Stimulated activated CD8-positive, alpha-beta memory T cell treated with anti-CD3 and anti-CD28 coated beads, Interleukin-15, amount 100 ng/mL, for 1 hour (primary cell): ENCODE measurements at regions not wholly inside any gene's neighbourhood (a gene's known extent, or its start where the extent isn't known, plus 50 kb on each side); places are given as distances from the start of the nearest gene placed in this dataset.

Source experiments
- DNase-seq: peaks from one replicate; pipeline ENCODE4 v3.0.0-alpha.2; 2020; ENCODE audit warnings: low read depth

DNA sequence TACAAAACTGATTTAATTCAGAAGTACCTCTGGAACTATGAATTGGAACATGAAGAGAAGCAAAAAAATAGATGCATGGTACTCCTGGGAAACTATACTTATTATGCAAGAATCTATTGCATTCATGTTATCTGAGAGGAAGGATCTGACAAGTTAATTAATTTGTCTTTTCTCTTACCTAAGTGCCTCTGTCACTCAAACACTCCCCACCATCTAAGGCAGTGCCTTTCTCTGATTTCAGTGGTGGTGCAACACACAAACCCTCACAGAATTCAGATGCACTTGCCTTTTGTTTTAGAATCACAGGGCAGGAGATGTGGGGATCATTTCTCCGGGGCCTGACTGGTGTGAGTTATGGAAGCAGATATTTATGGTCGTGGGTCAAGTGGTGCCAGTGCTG is 52.5 kb upstream of the C9orf72 start:
- DNase-seq: no peak

DNA sequence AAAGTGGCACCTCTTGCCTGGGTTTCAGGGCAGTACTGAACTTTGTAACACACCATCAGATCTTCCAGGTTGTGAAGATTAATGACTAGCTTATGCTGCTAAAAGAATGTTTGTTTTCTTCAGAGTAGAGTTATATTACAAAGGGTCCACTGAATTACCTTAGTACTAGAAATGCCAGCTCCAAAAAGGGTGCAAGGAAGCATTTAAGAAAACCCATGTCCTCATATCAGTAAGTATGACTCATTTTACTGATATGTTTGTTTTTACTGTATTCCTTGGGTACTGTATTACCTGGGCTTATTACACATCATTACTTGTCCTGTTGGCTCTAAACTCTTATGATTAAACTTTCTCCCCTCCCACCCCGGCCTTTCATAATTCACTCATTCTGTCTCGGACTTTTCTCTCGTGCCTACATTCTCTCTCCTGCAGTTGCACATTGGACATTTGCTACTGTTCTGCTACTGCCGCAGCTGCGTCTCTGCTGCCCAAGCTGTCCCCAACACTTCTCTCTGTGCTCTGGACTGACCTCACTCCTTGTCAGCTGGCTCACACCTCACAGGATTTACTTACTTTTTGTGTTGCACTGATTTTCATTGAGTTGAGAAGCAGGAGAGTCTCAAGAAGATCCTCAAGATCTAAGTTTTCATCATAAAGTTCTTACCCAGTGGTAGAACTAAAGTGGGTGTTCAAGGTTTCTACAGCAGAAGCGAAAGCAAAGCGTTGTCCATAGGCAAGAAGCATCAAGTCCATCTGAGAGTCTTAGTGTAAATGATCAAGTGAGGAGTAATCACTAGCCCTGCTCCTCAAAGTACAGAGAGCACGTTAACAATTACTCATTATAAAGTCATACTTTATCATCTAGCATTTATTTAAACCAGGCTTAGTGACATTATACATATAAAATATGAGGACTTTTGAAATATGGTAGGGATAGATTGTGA is 53.2 kb upstream of the C9orf72 start:
- DNase-seq: no peak

DNA sequence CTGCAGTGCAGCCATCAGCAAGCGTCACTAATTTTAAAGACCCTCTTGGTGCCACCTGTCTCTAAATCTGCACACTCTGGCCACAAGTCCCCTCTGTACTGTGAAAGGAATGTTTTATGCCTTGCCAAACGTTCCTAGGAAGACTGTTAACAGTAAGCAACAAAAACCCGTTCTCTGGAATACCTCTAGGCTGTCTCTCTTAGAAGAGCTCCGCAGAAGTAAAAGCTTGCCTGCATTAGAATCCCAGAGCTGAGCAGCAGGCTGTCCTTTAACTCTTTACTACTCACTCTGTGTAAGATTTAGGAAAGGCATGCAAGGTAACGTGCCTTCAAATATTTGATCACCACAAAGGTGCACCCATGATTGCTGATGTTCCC is 53.9 kb upstream of the C9orf72 start:
- DNase-seq: no peak

GRCh38 chr9:27628311-27628710 is 55.0 kb upstream of the C9orf72 start:
- no peak for DNase-seq

DNA sequence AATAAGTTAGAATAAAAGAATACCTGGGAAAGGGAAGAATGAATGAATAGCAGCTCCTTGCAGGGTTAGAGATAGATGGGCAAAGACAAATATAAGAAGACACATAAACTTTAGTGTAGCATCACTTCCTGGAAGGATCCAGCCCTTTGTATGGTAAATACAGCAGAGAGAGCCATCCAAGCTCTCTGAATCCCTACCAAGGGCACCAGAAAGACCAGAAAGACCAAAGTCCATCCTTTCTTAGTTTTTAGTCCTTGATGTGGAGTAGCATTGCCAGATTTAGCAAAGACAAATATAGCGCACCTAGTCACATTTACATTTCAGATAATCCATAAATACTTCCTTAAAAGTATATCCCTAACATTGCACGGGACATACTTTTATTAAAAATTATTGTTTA is 56.1 kb upstream of the C9orf72 start:
- DNase-seq: no peak

GRCh38 chr9:27632254-27632653 is 59.0 kb upstream of the C9orf72 start:
- DNase-seq: no peak

DNA sequence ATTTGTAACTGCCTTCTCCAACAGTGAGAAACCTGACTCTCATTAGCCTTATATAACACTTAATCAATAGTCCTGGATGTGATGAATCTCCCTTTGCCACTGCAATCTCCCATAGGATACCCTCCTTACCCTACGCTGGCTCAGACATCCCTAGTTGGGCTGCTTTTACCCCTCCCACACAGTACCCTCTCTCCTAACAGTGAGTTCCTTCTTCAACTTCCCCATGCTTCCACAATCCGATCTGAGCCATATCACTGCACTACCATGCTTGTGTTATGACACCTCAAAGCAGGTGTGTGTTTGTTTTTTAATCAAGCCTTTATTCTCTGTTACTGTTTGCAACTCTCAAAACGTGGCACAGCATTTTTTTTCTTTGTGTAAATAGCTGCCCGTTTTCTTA is 60.5 kb upstream of the C9orf72 start:
- no peak for DNase-seq

DNA sequence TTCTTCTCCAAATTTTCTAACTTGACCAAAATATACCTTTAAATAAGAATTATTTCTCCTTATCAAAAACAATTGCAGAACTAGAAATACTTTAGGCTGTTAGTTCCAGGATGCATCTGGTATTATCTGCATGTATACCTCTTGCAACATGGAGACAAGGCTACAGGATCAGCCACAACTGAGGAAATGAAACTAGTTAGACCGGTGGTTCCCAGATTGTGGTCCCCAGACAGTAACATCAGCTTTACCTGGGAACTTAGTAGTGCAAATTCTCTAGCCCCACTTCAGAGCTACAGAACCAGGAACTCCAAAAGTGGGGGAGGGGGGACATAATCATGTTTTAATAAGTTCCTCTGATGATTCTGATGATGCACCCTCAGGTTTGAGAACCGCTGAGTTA is 61.6 kb upstream of the C9orf72 start:
- DNase-seq: no peak

- no peak for DNase-seq
Observed at GRCh38 chr9:27638716-27639115, 65.4 kb upstream of the C9orf72 start.

DNA sequence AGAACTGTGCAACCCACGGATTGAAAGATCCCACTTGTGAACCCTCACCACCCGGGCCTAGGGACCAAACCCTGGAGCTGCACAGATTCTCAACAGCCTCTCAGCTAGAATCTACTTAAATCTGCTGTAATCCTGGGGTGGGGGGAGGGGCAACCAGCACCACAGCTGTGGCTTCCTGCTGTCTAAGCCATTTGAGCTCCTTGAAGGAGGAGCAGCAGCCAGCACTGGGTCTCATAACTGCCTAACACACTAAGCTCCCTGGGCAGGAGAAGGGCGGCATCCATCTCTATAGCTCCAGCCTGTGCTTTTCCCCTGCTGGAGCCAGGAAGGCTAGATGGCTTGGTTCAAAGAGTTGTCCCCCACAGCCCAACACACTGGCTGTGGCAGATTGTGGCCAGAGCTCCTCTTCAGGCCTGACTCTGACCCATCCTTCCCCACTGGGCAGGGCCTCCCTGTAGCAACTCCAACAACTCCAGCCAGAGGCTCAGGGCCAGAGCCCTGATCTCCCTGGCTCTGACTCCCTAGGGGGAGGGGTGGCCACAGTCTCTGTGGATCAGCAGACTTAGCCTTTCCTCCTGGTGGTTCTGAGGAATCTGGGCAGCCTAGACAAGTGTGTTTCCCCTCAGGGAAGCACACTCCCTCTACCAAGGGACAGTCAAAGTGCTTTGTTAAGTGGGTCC is 72.0 kb upstream of the C9orf72 start:
- DNase-seq: no peak

DNA sequence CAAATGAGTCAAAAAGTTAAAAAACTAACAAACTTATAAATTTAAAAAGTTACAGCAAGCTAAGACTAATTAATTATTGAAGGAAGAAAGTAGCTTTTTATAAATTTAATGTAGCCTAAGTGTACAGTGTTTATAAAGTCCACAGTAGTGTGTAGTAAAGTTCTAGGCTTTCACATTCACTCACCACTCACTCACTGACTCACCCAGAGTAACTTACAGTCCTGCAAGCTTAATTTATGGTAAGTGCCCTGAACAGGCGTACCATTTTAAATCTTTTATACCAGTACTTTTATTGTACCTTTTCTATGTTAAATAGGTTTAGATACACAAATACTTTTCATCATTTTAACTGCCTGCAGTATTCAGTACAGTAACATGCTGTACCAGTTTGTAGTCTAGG is 80.0 kb upstream of the C9orf72 start:
- no peak for DNase-seq

GRCh38 chr9:27653957-27654356 is 80.7 kb upstream of the C9orf72 start:
- no peak for DNase-seq

GRCh38 chr9:27654629-27655285 is 81.5 kb upstream of the C9orf72 start:
- DNase-seq: no peak

DNA sequence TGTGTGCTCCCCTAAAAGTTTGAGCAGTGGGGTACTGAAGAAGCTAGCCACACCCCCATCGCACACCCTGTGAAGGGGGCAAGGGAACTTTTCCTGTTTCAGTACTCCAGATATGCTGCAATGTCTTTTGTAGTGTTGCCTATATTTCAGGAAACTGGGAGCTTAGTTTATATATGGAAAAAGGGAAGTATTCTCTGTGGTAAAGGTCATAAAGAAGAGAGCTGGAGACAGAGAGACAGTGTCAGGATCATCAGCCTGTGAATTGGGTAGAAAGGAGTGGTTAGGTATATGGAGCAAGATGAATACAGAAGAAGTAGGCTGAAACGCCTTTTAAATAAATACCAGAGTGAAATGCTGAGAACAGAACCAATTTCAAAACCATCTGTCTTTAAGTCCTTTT is 82.2 kb upstream of the C9orf72 start:
- DNase-seq: no peak

DNA sequence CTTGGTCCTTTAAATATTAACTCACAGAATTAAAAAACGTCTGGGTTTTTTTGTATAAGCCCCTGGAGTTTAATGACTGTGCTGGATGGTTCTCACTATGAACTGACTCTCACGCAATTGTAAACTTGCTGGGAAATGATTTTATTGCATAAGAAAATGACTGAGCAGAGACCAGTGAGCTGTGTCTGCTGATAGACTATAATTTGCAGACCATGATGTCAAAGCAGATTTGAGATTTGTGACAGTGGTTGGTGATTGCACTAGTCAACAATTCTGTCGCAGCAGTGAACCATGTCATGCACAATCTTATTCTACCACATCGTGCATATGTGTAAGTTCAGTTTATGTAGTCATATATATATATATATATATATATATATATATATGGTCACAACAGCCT is 85.7 kb upstream of the C9orf72 start:
- DNase-seq: no peak

DNA sequence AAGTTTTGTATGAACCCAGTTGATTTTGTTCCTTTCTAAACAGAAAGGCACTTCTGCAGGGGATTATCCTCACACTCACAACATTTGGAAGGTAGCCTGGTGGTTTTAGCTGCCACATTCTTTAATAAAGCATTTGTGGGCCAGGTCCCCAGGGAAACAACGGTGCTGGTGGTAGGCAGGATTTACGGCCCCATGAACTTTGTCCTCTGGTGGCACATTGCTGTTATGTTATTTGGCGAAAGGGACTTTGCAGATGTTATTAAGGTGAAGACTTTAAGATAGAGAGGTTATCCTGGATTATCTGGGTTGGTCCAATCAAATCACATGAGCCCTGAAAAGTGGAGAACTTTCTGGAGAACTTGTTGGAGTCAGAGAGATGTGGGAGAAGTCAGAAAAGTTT is 86.3 kb upstream of the C9orf72 start:
- DNase-seq: no peak

DNA sequence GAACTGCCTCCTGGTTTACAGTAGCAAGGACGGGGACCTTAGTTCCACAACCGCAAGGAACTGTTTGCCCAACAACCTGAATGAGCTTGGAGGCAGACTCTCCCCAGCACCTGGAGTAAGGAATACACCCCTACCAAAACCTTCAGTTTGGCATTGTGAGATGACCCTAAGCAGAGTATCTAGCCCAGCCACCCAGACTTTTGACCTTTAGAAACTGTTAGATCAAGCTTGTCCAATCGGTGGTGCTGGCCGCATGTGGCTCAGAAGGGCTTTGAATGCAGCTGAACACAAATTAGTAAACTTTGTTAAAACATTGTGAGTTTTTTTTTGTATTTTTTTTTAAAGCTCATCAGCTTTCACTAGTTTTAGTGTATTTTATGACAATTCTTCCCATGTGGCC is 86.9 kb upstream of the C9orf72 start:
- no peak for DNase-seq

- DNase-seq: no peak
Observed at GRCh38 chr9:27663526-27663925, 90.2 kb upstream of the C9orf72 start.

- no peak for DNase-seq
Observed at GRCh38 chr9:27664121-27664779, 91.0 kb upstream of the C9orf72 start.

DNA sequence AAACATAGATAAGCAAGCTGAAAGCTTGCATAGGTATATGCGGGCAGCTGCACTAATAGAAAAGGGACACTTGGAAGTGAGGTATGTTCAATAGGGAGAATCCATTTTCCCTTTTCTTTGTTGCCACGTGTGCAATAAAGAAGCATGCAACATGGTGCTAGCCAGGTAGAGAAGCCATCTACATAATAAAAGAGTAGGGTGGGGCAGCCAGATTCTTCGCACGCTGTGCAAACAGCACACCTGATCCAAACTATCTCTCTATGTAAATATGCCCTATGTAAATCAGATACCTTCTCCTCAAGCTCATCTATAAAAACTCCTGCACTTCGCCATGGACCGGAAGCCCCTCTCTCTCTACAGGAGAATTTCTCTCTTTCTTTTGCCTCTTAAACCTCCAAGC is 91.9 kb upstream of the C9orf72 start:
- DNase-seq: no peak

DNA sequence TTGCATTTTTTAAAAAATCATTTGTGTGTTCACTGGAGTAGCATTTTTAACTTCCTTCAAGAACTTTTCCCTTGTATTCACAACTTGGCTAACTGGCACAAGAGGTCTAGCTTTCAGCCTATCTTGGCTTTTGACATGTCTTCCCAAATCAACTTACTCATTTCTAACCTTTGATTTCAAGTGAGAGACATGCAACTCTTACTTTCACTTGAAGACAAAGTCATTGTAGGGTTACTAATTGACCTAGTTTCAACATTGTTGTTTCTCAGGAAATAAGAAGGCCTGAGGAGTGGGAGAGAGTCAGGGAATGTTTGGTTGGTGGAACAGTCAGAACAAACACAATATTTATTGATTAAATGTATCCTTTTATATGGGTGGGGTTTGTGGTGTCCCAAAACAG is 95.0 kb upstream of the C9orf72 start:
- no peak for DNase-seq

DNA sequence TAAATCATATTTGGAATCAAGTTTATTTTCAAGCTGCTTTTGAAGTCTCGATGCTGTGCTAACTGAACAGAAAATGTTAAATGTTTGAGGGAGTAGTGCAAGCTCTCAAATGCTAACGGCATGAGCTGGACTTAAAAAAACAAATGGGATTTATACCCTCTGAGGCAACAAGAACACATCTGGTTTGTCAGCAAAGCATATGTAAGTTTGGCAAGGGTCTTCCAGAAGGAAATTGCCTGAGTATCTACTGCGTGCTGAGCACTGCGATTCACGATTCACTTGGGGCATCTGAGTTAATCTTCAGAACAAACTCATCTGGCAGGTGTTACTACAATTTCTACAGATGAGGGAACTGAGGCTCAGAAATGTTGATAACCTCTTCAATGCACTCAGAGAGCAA is 98.4 kb upstream of the C9orf72 start:
- DNase-seq: no peak

- DNase-seq: no peak
Observed at GRCh38 chr9:27672718-27673117, 99.4 kb upstream of the C9orf72 start.
